ENCODE measurements at regions not wholly inside any gene's neighbourhood (a gene's known extent, or its start where the extent isn't known, plus 50 kb on each side); places are given as distances from the start of the nearest gene placed in this dataset.

GRCh38 chr10:129397198-129397974 lies 69.7 kb upstream of the MGMT start:
- DNase-seq (ENCODE audit: low read depth in 1 of 2, low spot score in 1 of 2), result no peak

- no peak for DNase-seq (ENCODE audit: low read depth in 1 of 2, low spot score in 1 of 2)
Observed at GRCh38 chr10:129398711-129399141, 68.3 kb upstream of the MGMT start.

GRCh38 chr10:129400426-129400825 lies 66.6 kb upstream of the MGMT start:
- no peak for DNase-seq (ENCODE audit: low read depth in 1 of 2, low spot score in 1 of 2)

GRCh38 chr10:129402459-129402858 lies 64.6 kb upstream of the MGMT start:
- no peak for DNase-seq (ENCODE audit: low read depth in 1 of 2, low spot score in 1 of 2)

GRCh38 chr10:129404091-129404490 lies 63.0 kb upstream of the MGMT start:
- DNase-seq (ENCODE audit: low read depth in 1 of 2, low spot score in 1 of 2), result no peak

GRCh38 chr10:129405389-129405788 lies 61.7 kb upstream of the MGMT start:
- no peak for DNase-seq (ENCODE audit: low read depth in 1 of 2, low spot score in 1 of 2)

- DNase-seq (ENCODE audit: low read depth in 1 of 2, low spot score in 1 of 2), result no peak
Observed at GRCh38 chr10:129410688-129411392, 56.2 kb upstream of the MGMT start.

- no peak for DNase-seq (ENCODE audit: low read depth in 1 of 2, low spot score in 1 of 2)
Observed at GRCh38 chr10:129411393-129411705, 55.7 kb upstream of the MGMT start.

GRCh38 chr10:129411772-129412171 lies 55.3 kb upstream of the MGMT start:
- no peak for DNase-seq (ENCODE audit: low read depth in 1 of 2, low spot score in 1 of 2)

GRCh38 chr10:129413024-129413423 lies 54.0 kb upstream of the MGMT start:
- DNase-seq (ENCODE audit: low read depth in 1 of 2, low spot score in 1 of 2), result no peak

GRCh38 chr10:129415215-129416140 lies 51.6 kb upstream of the MGMT start:
- DNase-seq (ENCODE audit: low read depth in 1 of 2, low spot score in 1 of 2), result no peak

- no peak for DNase-seq (ENCODE audit: low read depth in 1 of 2, low spot score in 1 of 2)
Observed at GRCh38 chr10:129416155-129416554, 50.9 kb upstream of the MGMT start.

GRCh38 chr10:129416956-129417765 lies 49.9 kb upstream of the MGMT start:
- DNase-seq (ENCODE audit: low read depth in 1 of 2, low spot score in 1 of 2), result no peak
